DOHH2 (cell line): ENCODE measurements at regions not wholly inside any gene's neighbourhood (a gene's known extent, or its start where the extent isn't known, plus 50 kb on each side); places are given as distances from the start of the nearest gene placed in this dataset.

ENCODE experiments used
- H3F3A ChIP-seq: fragments of 200-600 bp; sonication (generic), shearing (Covaris generic); 2 replicates; pipeline ENCODE4 v1.6.0; 2016; ENCODE audit warnings: antibody characterized with exemption, mild to moderate bottlenecking; ENCODE audit not compliant: control insufficient read depth, insufficient read depth
- H3K27ac ChIP-seq: fragments of 200-600 bp; sonication (generic); 2 replicates; pipeline ENCODE4 v1.5.1; 2014; ENCODE audit warnings: low read depth, mild to moderate bottlenecking, low read length, moderate library complexity
- H3K27me3 ChIP-seq: fragments of 200-600 bp; sonication (generic); 2 replicates; pipeline ENCODE4 v1.6.1; 2014; ENCODE audit warnings: mild to moderate bottlenecking, low read length, mixed read lengths; ENCODE audit not compliant: control insufficient read depth
- H3K36me3 ChIP-seq: fragments of 200-600 bp; sonication (generic); 2 replicates; pipeline ENCODE4 v1.6.1; 2014; ENCODE audit warnings: mild to moderate bottlenecking, low read length, moderate library complexity, mixed read lengths; ENCODE audit not compliant: control insufficient read depth
- H3K4me1 ChIP-seq: fragments of 200-600 bp; sonication (generic); 2 replicates; pipeline ENCODE4 v1.6.1; 2014; ENCODE audit warnings: mild to moderate bottlenecking, low read length, mixed read lengths; ENCODE audit not compliant: control insufficient read depth
- H3K4me2 ChIP-seq: fragments of 200-600 bp; sonication (generic); 2 replicates; pipeline ENCODE4 v1.6.0; 2014; ENCODE audit warnings: mild to moderate bottlenecking, low read length, moderate library complexity
- H3K4me3 ChIP-seq: fragments of 200-600 bp; sonication (generic); 2 replicates; pipeline ENCODE4 v1.5.1; 2014; ENCODE audit warnings: mild to moderate bottlenecking, low read length, mixed read lengths
- H3K79me2 ChIP-seq: fragments of 200-600 bp; sonication (generic); 2 replicates; pipeline ENCODE4 v1.6.1; 2014; ENCODE audit warnings: mild to moderate bottlenecking, low read length, mixed read lengths; ENCODE audit not compliant: control insufficient read depth
- H3K9me2 ChIP-seq: fragments of 200-600 bp; sonication (generic); replicated peaks from 2 replicates; pipeline ENCODE4 v1.6.1; 2014; ENCODE audit warnings: mild to moderate bottlenecking, low read length, mixed read lengths; ENCODE audit not compliant: control insufficient read depth
- H3K9me3 ChIP-seq: fragments of 200-600 bp; sonication (generic); 2 replicates; pipeline ENCODE4 v1.6.1; 2014; ENCODE audit warnings: antibody characterized with exemption, low read length, mixed read lengths; ENCODE audit not compliant: control insufficient read depth, insufficient read depth
- H4K20me1 ChIP-seq: fragments of 200-600 bp; sonication (generic); 2 replicates; pipeline ENCODE4 v1.6.0; 2014; ENCODE audit warnings: low read depth, mild to moderate bottlenecking, antibody characterized with exemption, low read length, moderate library complexity; ENCODE audit not compliant: control insufficient read depth, insufficient read depth
- EZH2phosphoT487 ChIP-seq: fragments of 200-600 bp; sonication (generic); IDR thresholded peaks from 2 replicates; pipeline ENCODE4 v1.6.1; 2017; ENCODE audit warnings: borderline replicate concordance, mild to moderate bottlenecking, antibody characterized with exemption, low read length, moderate library complexity, mixed read lengths
- TF ChIP-seq, protein P1 (sequence below): fragments of 200-600 bp; sonication (generic); IDR thresholded peaks from one replicate; pipeline ENCODE4 v1.5.1; 2014; ENCODE audit warnings: antibody characterized with exemption, mild to moderate bottlenecking, low read depth, low read length; ENCODE audit not compliant: poor library complexity, severe bottlenecking

DNA sequence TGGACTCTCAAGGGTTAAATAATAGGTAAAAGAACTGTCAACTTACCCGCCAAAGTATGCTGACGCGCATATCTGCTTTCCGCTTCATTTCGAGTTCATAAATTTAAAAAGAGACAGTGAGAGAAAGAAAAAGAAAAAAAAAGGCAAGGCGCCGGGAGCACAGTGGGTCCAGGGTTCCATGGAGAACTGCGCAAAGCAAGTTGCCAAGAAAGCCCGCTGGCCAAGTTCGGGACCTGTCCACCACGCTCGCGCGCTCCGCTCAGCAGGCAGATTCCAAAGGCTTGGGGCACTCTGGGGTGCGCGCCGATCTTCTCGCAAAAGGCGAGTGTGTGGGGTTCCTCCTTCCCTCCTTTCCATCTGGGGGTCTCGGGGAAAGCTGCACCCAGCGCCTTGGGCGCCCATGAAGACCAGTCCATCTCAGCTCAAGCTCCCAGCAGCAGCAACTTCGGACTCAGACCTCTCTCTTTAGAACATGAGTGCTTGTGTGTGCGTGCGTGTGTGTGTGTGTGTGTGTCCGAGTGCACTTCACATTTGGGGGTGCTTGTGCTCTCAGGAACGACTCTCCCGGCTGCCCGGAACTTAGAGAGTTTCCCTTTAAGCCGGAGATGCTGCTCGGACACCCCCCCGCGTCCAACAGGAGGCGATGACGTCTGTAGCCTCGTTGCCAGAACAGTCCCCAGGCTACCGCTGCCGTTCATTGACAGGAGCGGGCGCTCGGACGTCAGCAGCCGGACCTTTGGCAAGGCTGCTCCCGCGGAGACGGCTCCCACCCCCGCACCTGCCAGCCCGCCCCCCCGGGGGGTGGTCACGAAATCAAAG, 180.0 kb downstream of the TBXT start:
- H3K36me3 ChIP-seq = no peaks in the 10 kb centered on the region
- no peaks in the 10 kb centered on the region for H3K4me1 ChIP-seq
- H3K79me2 ChIP-seq = no peaks in the 10 kb centered on the region
- TF ChIP-seq, protein P1, sequence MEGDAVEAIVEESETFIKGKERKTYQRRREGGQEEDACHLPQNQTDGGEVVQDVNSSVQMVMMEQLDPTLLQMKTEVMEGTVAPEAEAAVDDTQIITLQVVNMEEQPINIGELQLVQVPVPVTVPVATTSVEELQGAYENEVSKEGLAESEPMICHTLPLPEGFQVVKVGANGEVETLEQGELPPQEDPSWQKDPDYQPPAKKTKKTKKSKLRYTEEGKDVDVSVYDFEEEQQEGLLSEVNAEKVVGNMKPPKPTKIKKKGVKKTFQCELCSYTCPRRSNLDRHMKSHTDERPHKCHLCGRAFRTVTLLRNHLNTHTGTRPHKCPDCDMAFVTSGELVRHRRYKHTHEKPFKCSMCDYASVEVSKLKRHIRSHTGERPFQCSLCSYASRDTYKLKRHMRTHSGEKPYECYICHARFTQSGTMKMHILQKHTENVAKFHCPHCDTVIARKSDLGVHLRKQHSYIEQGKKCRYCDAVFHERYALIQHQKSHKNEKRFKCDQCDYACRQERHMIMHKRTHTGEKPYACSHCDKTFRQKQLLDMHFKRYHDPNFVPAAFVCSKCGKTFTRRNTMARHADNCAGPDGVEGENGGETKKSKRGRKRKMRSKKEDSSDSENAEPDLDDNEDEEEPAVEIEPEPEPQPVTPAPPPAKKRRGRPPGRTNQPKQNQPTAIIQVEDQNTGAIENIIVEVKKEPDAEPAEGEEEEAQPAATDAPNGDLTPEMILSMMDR = no peak
- no peak for TF ChIP-seq EZH2phosphoT487
- H4K20me1 ChIP-seq = no peaks in the 10 kb centered on the region
- no peak overlapping the region for H3K4me3 ChIP-seq
- H3K27me3 ChIP-seq = no peaks in the 10 kb centered on the region
- H3K27ac ChIP-seq = no peak overlapping the region
- H3K4me2 ChIP-seq = no peak overlapping the region
- H3K9me3 ChIP-seq = no peaks in the 10 kb centered on the region
- no peaks in the 10 kb centered on the region; the same call in 1 of the 2 replicates for H3K9me2 ChIP-seq
- H3F3A ChIP-seq = no peaks in the 10 kb centered on the region

DNA sequence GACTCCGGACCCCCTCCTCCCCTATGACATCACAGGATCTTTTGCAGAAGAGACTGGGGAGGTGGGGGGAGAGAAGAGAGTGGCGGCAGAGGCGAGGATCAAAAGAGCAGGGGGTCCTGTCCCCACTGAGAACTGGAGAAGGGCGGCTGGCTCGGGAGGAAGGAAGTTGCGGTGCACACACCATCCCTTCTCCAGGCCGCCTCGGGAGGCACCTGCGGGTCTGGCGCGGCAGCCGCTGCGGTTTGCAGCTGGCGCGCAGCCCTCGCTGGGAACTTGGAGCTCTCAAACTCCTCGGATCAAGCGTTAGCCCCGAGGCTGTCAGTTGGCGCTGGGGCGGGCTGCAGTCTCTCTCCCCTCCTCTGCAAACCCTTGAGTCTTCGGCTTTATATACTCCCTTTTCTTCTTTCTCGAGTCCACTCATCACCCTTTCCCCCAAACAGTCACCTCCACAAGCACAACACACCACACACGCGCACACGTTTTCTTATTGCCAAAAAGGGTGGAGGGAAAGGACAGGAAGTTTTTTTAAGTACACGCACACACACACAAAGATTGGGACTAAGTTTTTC, 180.7 kb downstream of the TBXT start:
- no peaks in the 10 kb centered on the region for H3K9me3 ChIP-seq
- H3K27me3 ChIP-seq = no peaks in the 10 kb centered on the region
- H3K9me2 ChIP-seq = no peaks in the 10 kb centered on the region; the same call in 1 of the 2 replicates
- TF ChIP-seq, protein P1 = no peak
- TF ChIP-seq EZH2phosphoT487 = no peak
- no peaks in the 10 kb centered on the region for H4K20me1 ChIP-seq
- H3K79me2 ChIP-seq = no peaks in the 10 kb centered on the region
- no peaks in the 10 kb centered on the region for H3K36me3 ChIP-seq
- H3K4me1 ChIP-seq = no peaks in the 10 kb centered on the region
- H3F3A ChIP-seq = no peaks in the 10 kb centered on the region
- H3K27ac ChIP-seq = no peak overlapping the region
- no peak overlapping the region for H3K4me3 ChIP-seq
- H3K4me2 ChIP-seq = no peak overlapping the region

GRCh38 chr6:165986311-165986913, 181.2 kb downstream of the TBXT start:
- Histone ChIP-seq H3K4me1 (no peaks in the 10 kb centered on the region), H3K9me3 (no peaks in the 10 kb centered on the region), H4K20me1 (no peaks in the 10 kb centered on the region), H3K4me3 (no peak overlapping the region), H3F3A (no peaks in the 10 kb centered on the region), H3K27ac (no peak overlapping the region), H3K27me3 (no peaks in the 10 kb centered on the region), H3K9me2 (no peaks in the 10 kb centered on the region; the same call in 1 of the 2 replicates), H3K4me2 (no peak overlapping the region), H3K36me3 (no peaks in the 10 kb centered on the region), H3K79me2 (no peaks in the 10 kb centered on the region)
- TF ChIP-seq EZH2phosphoT487 = no peak
- TF ChIP-seq, protein P1 = no peak
